SK-N-MC (cell line): ENCODE measurements at regions not wholly inside any gene's neighbourhood (a gene's known extent, or its start where the extent isn't known, plus 50 kb on each side); places are given as distances from the start of the nearest gene placed in this dataset.

Experiments
- DNase-seq: peaks from one replicate; pipeline ENCODE4 v3.0.0-alpha.2; 2011; ENCODE audit warnings: low read depth, low spot score
- H3K27ac ChIP-seq: fragments of 200-600 bp; sonication (generic); 2 replicates; pipeline ENCODE4 v1.5.1; 2016; ENCODE audit warnings: mixed run types
- H3K36me3 ChIP-seq: fragments of 200-600 bp; sonication (generic); 2 replicates; pipeline ENCODE4 v1.6.1; 2017; ENCODE audit warnings: antibody characterized with exemption, low read length, mixed read lengths; ENCODE audit not compliant: insufficient read depth
- H3K4me3 ChIP-seq: fragments of 200-600 bp; sonication (generic); 2 replicates; pipeline ENCODE4 v1.5.1; 2016
- H3K9ac ChIP-seq: fragments of 200-600 bp; sonication (generic); 2 replicates; pipeline ENCODE4 v1.8.0; 2017; ENCODE audit warnings: mixed run types, mixed read lengths; ENCODE audit not compliant: insufficient read length
- H3K9me3 ChIP-seq: fragments of 200-600 bp; sonication (generic); 2 replicates; pipeline ENCODE4 v1.6.1; 2017; ENCODE audit warnings: low read depth, mild to moderate bottlenecking, antibody characterized with exemption, low read length, moderate library complexity, mixed read lengths
- EZH2 ChIP-seq: fragments of 200-600 bp; sonication (generic); IDR thresholded peaks from one replicate; pipeline ENCODE4 v1.6.1; 2017; ENCODE audit warnings: antibody characterized with exemption
- FOXP2 ChIP-seq: optimal IDR thresholded peaks from 2 replicates; pipeline ENCODE3; 2011; ENCODE audit warnings: mild to moderate bottlenecking, moderate library complexity; ENCODE audit not compliant: insufficient read depth; ENCODE audit errors: extremely low read length, control extremely low read depth
- POLR2AphosphoS5 ChIP-seq: IDR thresholded peaks from 2 replicates; pipeline ENCODE4 v1.6.1; 2012; ENCODE audit warnings: mild to moderate bottlenecking, low read depth, low read length, borderline replicate concordance

- H3K9me3 ChIP-seq = no peaks in the 10 kb centered on the region
- TF ChIP-seq POLR2AphosphoS5 (no peak), FOXP2 (no peak), EZH2 (no peak)
- no peak overlapping the region for H3K27ac ChIP-seq
- no peak overlapping the region for H3K4me3 ChIP-seq
- DNase-seq = no peak
- no peak overlapping the region for H3K9ac ChIP-seq
- no peaks in the 10 kb centered on the region for H3K36me3 ChIP-seq
Observed at GRCh38 chr6:10111975-10112374, 302.9 kb downstream of the TFAP2A start.

- H3K9me3 ChIP-seq = no peaks in the 10 kb centered on the region
- no peak overlapping the region for H3K9ac ChIP-seq
- no peaks in the 10 kb centered on the region for H3K36me3 ChIP-seq
- no peak overlapping the region for H3K4me3 ChIP-seq
- no peak for DNase-seq
- TF ChIP-seq POLR2AphosphoS5 (no peak), FOXP2 (no peak), EZH2 (no peak)
- H3K27ac ChIP-seq = no peak overlapping the region
Observed at GRCh38 chr6:10101551-10102252, 313.2 kb downstream of the TFAP2A start.

- TF ChIP-seq EZH2 (no peak), POLR2AphosphoS5 (no peak), FOXP2 (no peak)
- no peak for DNase-seq
- H3K4me3 ChIP-seq = no peak overlapping the region
- H3K27ac ChIP-seq = no peak overlapping the region
- H3K9me3 ChIP-seq = no peaks in the 10 kb centered on the region
- H3K9ac ChIP-seq = no peak overlapping the region
- no peaks in the 10 kb centered on the region for H3K36me3 ChIP-seq
Observed at GRCh38 chr6:10099529-10100140, 315.2 kb downstream of the TFAP2A start.

DNA sequence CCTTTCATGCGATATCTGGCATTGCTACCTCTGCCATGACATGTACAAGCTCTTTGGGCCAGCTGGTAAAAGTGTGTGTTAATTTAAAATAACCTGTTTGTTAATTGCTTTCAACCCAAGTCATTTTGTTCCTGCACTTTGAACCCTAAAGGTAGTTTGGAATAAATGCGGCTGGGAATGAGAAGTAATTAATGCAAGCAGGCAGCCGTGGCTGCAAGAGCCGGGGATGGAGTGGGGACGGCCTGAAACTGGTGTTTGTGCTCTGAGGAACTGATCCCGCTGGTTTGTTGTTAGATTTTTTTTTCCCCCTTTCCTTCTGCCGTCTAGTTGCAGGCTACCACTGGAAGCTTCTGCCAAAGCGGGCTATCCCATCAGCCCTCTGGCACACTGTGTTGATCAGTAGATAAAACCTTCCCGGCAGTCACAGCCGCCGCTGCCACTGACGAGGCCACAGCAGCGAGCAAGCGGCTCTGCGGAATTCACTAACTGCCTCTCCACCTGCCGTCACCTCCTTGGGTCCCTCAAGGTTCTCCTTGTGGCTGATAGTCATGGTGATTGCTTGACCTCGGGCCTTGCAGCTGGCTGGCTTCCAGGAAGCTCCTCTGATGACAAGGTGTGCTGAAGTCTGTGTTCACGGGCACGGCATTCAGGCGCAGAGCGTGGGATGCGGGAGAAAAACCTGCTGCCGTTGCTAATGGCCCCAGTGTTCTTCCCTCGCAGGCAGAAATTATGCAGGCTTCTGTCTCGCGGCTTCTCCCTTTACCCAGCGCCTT is 315.9 kb downstream of the TFAP2A start:
- H3K9me3 ChIP-seq = no peaks in the 10 kb centered on the region
- no peak overlapping the region for H3K9ac ChIP-seq
- no peak overlapping the region for H3K4me3 ChIP-seq
- TF ChIP-seq EZH2 (no peak), FOXP2 (no peak), POLR2AphosphoS5 (no peak)
- H3K36me3 ChIP-seq = no peaks in the 10 kb centered on the region
- no peak for DNase-seq
- H3K27ac ChIP-seq = no peak overlapping the region

DNA sequence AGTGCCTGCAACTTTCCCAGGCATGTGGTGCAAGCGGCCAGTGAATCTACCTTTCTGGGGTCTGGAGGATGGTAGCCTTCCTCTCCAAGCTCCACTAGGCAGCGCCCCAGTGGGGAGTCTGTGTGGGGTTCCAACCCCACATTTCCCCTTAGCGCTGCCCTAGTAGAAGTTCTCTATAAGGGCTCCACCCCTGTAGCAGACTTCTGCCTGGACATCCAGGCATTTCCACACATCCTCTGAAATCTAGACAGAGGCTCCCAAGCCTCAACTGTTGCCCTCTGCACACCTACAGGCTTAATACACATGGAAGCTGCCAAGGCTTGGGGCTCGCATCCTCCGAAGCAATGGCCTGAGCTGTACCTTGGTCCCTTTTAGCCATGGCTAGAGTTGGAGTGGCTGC is 321.6 kb downstream of the TFAP2A start:
- DNase-seq = no peak
- Histone ChIP-seq H3K9me3 (no peaks in the 10 kb centered on the region), H3K9ac (no peak overlapping the region), H3K27ac (no peak overlapping the region), H3K4me3 (no peak overlapping the region), H3K36me3 (no peaks in the 10 kb centered on the region)
- TF ChIP-seq POLR2AphosphoS5 (no peak), FOXP2 (no peak), EZH2 (no peak)

DNA sequence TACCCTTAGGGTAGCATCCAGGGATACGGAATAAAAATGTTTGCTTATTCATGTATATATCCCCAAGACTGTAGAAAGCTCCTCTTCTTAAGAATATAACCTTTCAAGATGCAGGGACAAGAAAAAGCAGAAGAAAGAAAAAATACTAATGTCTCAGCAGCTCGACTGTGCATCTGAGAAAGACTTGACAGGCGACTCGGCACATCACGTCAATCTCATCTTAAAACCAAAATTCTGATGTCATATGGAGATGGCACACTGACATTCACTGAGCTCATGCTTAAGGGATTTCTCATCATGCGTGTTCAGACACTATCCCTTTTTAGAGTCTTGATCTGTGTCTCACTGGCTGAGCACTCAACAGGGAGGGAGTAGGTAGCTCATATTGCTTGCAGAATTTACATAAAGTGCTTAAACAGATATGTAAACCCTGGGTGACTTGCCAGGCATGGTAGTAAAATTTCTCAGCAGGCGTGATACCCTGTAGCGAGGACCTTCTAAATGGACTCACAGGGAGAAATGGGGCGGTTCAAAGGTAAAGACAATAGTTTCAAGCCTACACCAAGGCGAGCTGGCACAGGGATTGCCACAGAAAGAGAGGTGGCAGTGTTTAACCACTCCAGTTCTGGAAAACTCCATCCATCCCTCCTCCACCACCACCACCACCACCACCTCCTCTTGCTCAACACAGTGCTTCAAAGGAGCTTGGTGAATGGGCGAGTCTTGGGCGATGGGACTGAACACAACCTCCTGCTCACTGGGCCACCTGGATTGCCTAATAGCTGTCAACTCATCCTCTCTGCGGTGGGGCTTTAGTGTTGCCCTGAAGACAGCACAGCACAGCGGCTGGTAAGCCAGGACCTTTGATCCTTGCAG is 330.5 kb downstream of the TFAP2A start:
- DNase-seq = no peak

DNA sequence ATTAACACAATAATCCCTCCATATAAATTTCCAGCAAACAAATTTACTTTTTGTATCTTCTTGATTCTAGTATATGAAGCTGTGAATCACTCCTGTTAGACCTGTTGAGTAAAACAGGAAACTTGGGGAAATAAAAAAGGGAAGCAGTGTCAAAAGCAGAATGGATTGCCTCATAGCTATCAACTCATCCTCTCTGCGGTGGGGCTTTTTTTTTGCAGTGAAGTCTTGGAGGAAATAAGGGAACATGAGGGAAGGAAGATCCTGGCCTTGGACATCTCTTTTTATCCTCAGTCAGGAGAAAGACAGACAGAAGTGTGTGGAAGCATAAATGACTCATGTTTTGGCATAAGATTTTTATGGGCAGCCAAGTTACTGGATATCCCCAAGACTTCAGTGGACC is 332.5 kb downstream of the TFAP2A start:
- Histone ChIP-seq H3K9me3 (no peaks in the 10 kb centered on the region), H3K4me3 (no peak overlapping the region), H3K36me3 (no peaks in the 10 kb centered on the region), H3K9ac (no peak overlapping the region), H3K27ac (no peak overlapping the region)
- DNase-seq = no peak
- TF ChIP-seq FOXP2 = no peak

More for the DNA sequence above, 330.5 kb downstream of the TFAP2A start:
- no peaks in the 10 kb centered on the region for H3K36me3 ChIP-seq
- TF ChIP-seq POLR2AphosphoS5 (no peak), EZH2 (no peak), FOXP2 (no peak)
- H3K9me3 ChIP-seq = no peaks in the 10 kb centered on the region
- no peak overlapping the region for H3K4me3 ChIP-seq
- no peak overlapping the region for H3K9ac ChIP-seq
- H3K27ac ChIP-seq = no peak overlapping the region

DNA sequence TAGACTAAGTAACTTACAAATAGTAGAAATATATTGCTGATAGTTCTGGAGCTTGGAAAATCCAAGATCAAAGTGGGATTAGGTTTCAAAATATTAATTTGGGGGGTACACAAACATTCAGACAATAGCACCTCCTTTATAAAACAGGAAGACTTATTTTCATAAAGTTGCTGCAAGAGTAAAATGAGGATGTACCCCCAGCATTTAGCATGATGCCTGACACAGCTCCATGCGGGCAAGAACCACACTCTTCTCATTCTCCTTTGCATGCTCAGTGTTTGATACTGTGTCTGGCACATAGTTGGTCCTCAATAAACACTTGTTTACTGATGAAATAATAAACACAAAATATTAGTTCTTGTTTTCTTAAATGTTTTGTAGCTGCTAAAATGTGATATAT is 332.9 kb downstream of the TFAP2A start:
- H3K9me3 ChIP-seq = no peaks in the 10 kb centered on the region
- no peak overlapping the region for H3K27ac ChIP-seq
- no peak overlapping the region for H3K9ac ChIP-seq
- DNase-seq = no peak
- no peaks in the 10 kb centered on the region for H3K36me3 ChIP-seq
- TF ChIP-seq FOXP2 (no peak), POLR2AphosphoS5 (no peak), EZH2 (no peak)
- H3K4me3 ChIP-seq = no peak overlapping the region
